MM.1S (cell line): ENCODE measurements at regions not wholly inside any gene's neighbourhood (a gene's known extent, or its start where the extent isn't known, plus 50 kb on each side); places are given as distances from the start of the nearest gene placed in this dataset.

ENCODE experiments used
- EZH2 ChIP-seq: fragments of 300-600 bp; sonication (generic); optimal IDR thresholded peaks from 2 replicates; pipeline ENCODE3; 2017; ENCODE audit warnings: low read depth, mild to moderate bottlenecking, antibody characterized with exemption, low read length, mixed read lengths
- TF ChIP-seq, protein P1 (sequence below): fragments of 300-600 bp; sonication (generic); IDR thresholded peaks from 2 replicates; pipeline ENCODE4 v1.5.1; 2016; ENCODE audit warnings: antibody characterized with exemption, low read length, mixed read lengths

GRCh38 chr1:83619170-83619896, 379.6 kb downstream of the TTLL7 start:
- TF ChIP-seq EZH2: no peak
- TF ChIP-seq, protein P1, sequence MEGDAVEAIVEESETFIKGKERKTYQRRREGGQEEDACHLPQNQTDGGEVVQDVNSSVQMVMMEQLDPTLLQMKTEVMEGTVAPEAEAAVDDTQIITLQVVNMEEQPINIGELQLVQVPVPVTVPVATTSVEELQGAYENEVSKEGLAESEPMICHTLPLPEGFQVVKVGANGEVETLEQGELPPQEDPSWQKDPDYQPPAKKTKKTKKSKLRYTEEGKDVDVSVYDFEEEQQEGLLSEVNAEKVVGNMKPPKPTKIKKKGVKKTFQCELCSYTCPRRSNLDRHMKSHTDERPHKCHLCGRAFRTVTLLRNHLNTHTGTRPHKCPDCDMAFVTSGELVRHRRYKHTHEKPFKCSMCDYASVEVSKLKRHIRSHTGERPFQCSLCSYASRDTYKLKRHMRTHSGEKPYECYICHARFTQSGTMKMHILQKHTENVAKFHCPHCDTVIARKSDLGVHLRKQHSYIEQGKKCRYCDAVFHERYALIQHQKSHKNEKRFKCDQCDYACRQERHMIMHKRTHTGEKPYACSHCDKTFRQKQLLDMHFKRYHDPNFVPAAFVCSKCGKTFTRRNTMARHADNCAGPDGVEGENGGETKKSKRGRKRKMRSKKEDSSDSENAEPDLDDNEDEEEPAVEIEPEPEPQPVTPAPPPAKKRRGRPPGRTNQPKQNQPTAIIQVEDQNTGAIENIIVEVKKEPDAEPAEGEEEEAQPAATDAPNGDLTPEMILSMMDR: no peak
